Activated CD4-positive, alpha-beta memory T cell treated with anti-CD3 and anti-CD28 coated beads for 36 hours (primary cell): ENCODE measurements at regions not wholly inside any gene's neighbourhood (a gene's known extent, or its start where the extent isn't known, plus 50 kb on each side); places are given as distances from the start of the nearest gene placed in this dataset.

Experiments used
- CTCF ChIA-PET: fragments of 350-600 bp; sonication (Branson Sonifier 250); formaldehyde crosslinking; loops from one replicate; lab custom pipeline; 2021; ENCODE audit warnings: antibody characterized with exemption, inconsistent platforms; lab: Charles Lee
- POLR2A ChIA-PET: fragments of 350-600 bp; sonication (Branson Sonifier 250); formaldehyde crosslinking; loops from one replicate; lab custom pipeline; 2021; ENCODE audit warnings: antibody characterized with exemption; lab: Charles Lee
- DNase-seq: peaks from one replicate; pipeline ENCODE4 v3.0.0-alpha.2; 2020
- H3K27ac Mint-ChIP-seq: one replicate; pipeline ENCODE4 v1.8.0; 2021; ENCODE audit warnings: mixed read lengths
- H3K27me3 Mint-ChIP-seq: one replicate; pipeline ENCODE4 v1.8.0; 2021; ENCODE audit warnings: mixed read lengths
- H3K36me3 Mint-ChIP-seq: one replicate; pipeline ENCODE4 v1.8.0; 2021; ENCODE audit warnings: mixed read lengths
- H3K4me1 Mint-ChIP-seq: one replicate; pipeline ENCODE4 v1.8.0; 2021; ENCODE audit warnings: low read depth, mixed read lengths
- H3K4me3 Mint-ChIP-seq: one replicate; pipeline ENCODE4 v1.8.0; 2021; ENCODE audit warnings: mild to moderate bottlenecking, mixed read lengths
- H3K9me3 Mint-ChIP-seq: one replicate; pipeline ENCODE4 v1.8.0; 2021; ENCODE audit warnings: mixed read lengths
- intact Hi-C: fragments of 100-400 bp; cut with micrococcal nuclease; formaldehyde crosslinking; loops from one replicate; pipeline ENCODE4 v1.15.1; 2023

- DNase-seq = no peak
- ChIA-PET POLR2A (no interaction called here), CTCF (no interaction called here)
- Mint-ChIP-seq H3K4me3 (no peak overlapping the region), H3K27ac (no peak overlapping the region), H3K4me1 (no peaks in the 10 kb centered on the region), H3K36me3 (no peaks in the 10 kb centered on the region), H3K27me3 (peaks cover 19% of the 10 kb centered on the region), H3K9me3 (no peaks in the 10 kb centered on the region)
- intact Hi-C loops = no loop called here
Measured at GRCh38 chr1:157292809-157293564, 154.8 kb upstream of the ETV3 start.

- DNase-seq = no peak
- no peaks in the 10 kb centered on the region for H3K36me3 Mint-ChIP-seq
- H3K27ac Mint-ChIP-seq = no peak overlapping the region
- intact Hi-C loops = no loop called here
- H3K9me3 Mint-ChIP-seq = no peaks in the 10 kb centered on the region
- ChIA-PET CTCF (no interaction called here), POLR2A (no interaction called here)
- H3K4me1 Mint-ChIP-seq = no peaks in the 10 kb centered on the region
- peaks cover 17% of the 10 kb centered on the region for H3K27me3 Mint-ChIP-seq
- H3K4me3 Mint-ChIP-seq = no peak overlapping the region
Measured at GRCh38 chr1:157292302-157292701, 154.1 kb upstream of the ETV3 start.

- Mint-ChIP-seq H3K4me3 (no peak overlapping the region), H3K9me3 (no peaks in the 10 kb centered on the region), H3K27me3 (peaks cover 17% of the 10 kb centered on the region), H3K27ac (no peak overlapping the region), H3K4me1 (no peaks in the 10 kb centered on the region), H3K36me3 (no peaks in the 10 kb centered on the region)
- POLR2A ChIA-PET = no interaction called here
- no peak for DNase-seq
- intact Hi-C loops = no loop called here
- CTCF ChIA-PET = no interaction called here
Measured at GRCh38 chr1:157291083-157291482, 152.9 kb upstream of the ETV3 start.

GRCh38 chr1:157289424-157290105 is 151.4 kb upstream of the ETV3 start:
- intact Hi-C loops = no loop called here
- H3K36me3 Mint-ChIP-seq = no peaks in the 10 kb centered on the region
- H3K4me1 Mint-ChIP-seq = no peaks in the 10 kb centered on the region
- H3K4me3 Mint-ChIP-seq = no peak overlapping the region
- no peaks in the 10 kb centered on the region for H3K9me3 Mint-ChIP-seq
- CTCF ChIA-PET = no interaction called here
- no peak overlapping the region for H3K27ac Mint-ChIP-seq
- H3K27me3 Mint-ChIP-seq = peaks cover 16% of the 10 kb centered on the region
- POLR2A ChIA-PET = no interaction called here
- DNase-seq = no peak

GRCh38 chr1:157288996-157289395 is 150.8 kb upstream of the ETV3 start:
- H3K4me1 Mint-ChIP-seq = no peaks in the 10 kb centered on the region
- no peaks in the 10 kb centered on the region for H3K9me3 Mint-ChIP-seq
- H3K36me3 Mint-ChIP-seq = no peaks in the 10 kb centered on the region
- intact Hi-C loops = no loop called here
- ChIA-PET POLR2A (no interaction called here), CTCF (no interaction called here)
- peaks cover 20% of the 10 kb centered on the region for H3K27me3 Mint-ChIP-seq
- no peak overlapping the region for H3K4me3 Mint-ChIP-seq
- DNase-seq = no peak
- H3K27ac Mint-ChIP-seq = no peak overlapping the region

- Mint-ChIP-seq H3K9me3 (no peaks in the 10 kb centered on the region), H3K36me3 (no peaks in the 10 kb centered on the region), H3K27ac (no peak overlapping the region), H3K27me3 (peaks cover 18% of the 10 kb centered on the region), H3K4me1 (no peaks in the 10 kb centered on the region), H3K4me3 (no peak overlapping the region)
- ChIA-PET POLR2A (no interaction called here), CTCF (no interaction called here)
- intact Hi-C loops = no loop called here
- no peak for DNase-seq
Measured at GRCh38 chr1:157288492-157288891, 150.3 kb upstream of the ETV3 start.

- no peaks in the 10 kb centered on the region for H3K4me1 Mint-ChIP-seq
- H3K27ac Mint-ChIP-seq = no peak overlapping the region
- no peak for DNase-seq
- no peaks in the 10 kb centered on the region for H3K9me3 Mint-ChIP-seq
- CTCF ChIA-PET = no interaction called here
- intact Hi-C loops = no loop called here
- no peak overlapping the region for H3K4me3 Mint-ChIP-seq
- peaks cover 20% of the 10 kb centered on the region for H3K27me3 Mint-ChIP-seq
- H3K36me3 Mint-ChIP-seq = no peaks in the 10 kb centered on the region
- POLR2A ChIA-PET = no interaction called here
Measured at GRCh38 chr1:157288006-157288405, 149.8 kb upstream of the ETV3 start.

GRCh38 chr1:157287462-157287861 is 149.3 kb upstream of the ETV3 start:
- no peak overlapping the region for H3K4me3 Mint-ChIP-seq
- H3K27me3 Mint-ChIP-seq = peaks cover 25% of the 10 kb centered on the region

GRCh38 chr1:157286646-157287420 is 148.6 kb upstream of the ETV3 start:
- H3K4me1 Mint-ChIP-seq = no peaks in the 10 kb centered on the region
- H3K36me3 Mint-ChIP-seq = no peaks in the 10 kb centered on the region
- no peak overlapping the region for H3K27ac Mint-ChIP-seq
- ChIA-PET CTCF (no interaction called here), POLR2A (no interaction called here)
- no peaks in the 10 kb centered on the region for H3K9me3 Mint-ChIP-seq
- H3K27me3 Mint-ChIP-seq = peaks cover 25% of the 10 kb centered on the region
- no peak for DNase-seq
- intact Hi-C loops = no loop called here
- no peak overlapping the region for H3K4me3 Mint-ChIP-seq

More at GRCh38 chr1:157287462-157287861, 149.3 kb upstream of the ETV3 start:
- no peaks in the 10 kb centered on the region for H3K36me3 Mint-ChIP-seq
- DNase-seq = no peak
- H3K27ac Mint-ChIP-seq = no peak overlapping the region
- H3K9me3 Mint-ChIP-seq = no peaks in the 10 kb centered on the region
- ChIA-PET CTCF (no interaction called here), POLR2A (no interaction called here)
- no peaks in the 10 kb centered on the region for H3K4me1 Mint-ChIP-seq
- intact Hi-C loops = no loop called here

- intact Hi-C loops = no loop called here
- no peaks in the 10 kb centered on the region for H3K9me3 Mint-ChIP-seq
- no peak overlapping the region for H3K27ac Mint-ChIP-seq
- peaks cover 31% of the 10 kb centered on the region for H3K27me3 Mint-ChIP-seq
- H3K36me3 Mint-ChIP-seq = no peaks in the 10 kb centered on the region
- CTCF ChIA-PET = no interaction called here
- DNase-seq = no peak
- no peak overlapping the region for H3K4me3 Mint-ChIP-seq
- H3K4me1 Mint-ChIP-seq = no peaks in the 10 kb centered on the region
- POLR2A ChIA-PET = no interaction called here
Measured at GRCh38 chr1:157286096-157286495, 147.9 kb upstream of the ETV3 start.

GRCh38 chr1:157284451-157284850 is 146.3 kb upstream of the ETV3 start:
- H3K9me3 Mint-ChIP-seq = no peaks in the 10 kb centered on the region
- intact Hi-C loops = no loop called here
- DNase-seq = no peak
- no peak overlapping the region for H3K4me3 Mint-ChIP-seq
- H3K27ac Mint-ChIP-seq = no peak overlapping the region
- ChIA-PET POLR2A (no interaction called here), CTCF (no interaction called here)
- H3K4me1 Mint-ChIP-seq = no peaks in the 10 kb centered on the region
- H3K27me3 Mint-ChIP-seq = peaks cover 35% of the 10 kb centered on the region
- H3K36me3 Mint-ChIP-seq = no peaks in the 10 kb centered on the region

GRCh38 chr1:157279802-157280140 is 141.6 kb upstream of the ETV3 start:
- POLR2A ChIA-PET = no interaction called here

More at GRCh38 chr1:157279802-157280140, 141.6 kb upstream of the ETV3 start:
- DNase-seq = no peak
- CTCF ChIA-PET = no interaction called here
- no peaks in the 10 kb centered on the region for H3K9me3 Mint-ChIP-seq
- H3K36me3 Mint-ChIP-seq = no peaks in the 10 kb centered on the region
- no peaks in the 10 kb centered on the region for H3K4me1 Mint-ChIP-seq
- intact Hi-C loops = no loop called here
- peaks cover 28% of the 10 kb centered on the region for H3K27me3 Mint-ChIP-seq
- H3K4me3 Mint-ChIP-seq = no peak overlapping the region
- H3K27ac Mint-ChIP-seq = no peak overlapping the region
